GM23338 (cell line): ENCODE measurements at regions not wholly inside any gene's neighbourhood (a gene's known extent, or its start where the extent isn't known, plus 50 kb on each side); places are given as distances from the start of the nearest gene placed in this dataset.
A peak's percentile ranks its signal among the peaks of the same experiment; 100 is the strongest.

ENCODE experiments used
- ATAC-seq: fragments of 200-7000 bp; cut with Tn5 transposase; 3 replicates; pipeline ENCODE4 v1.9.1; 2020
- DNase-seq: peaks from one replicate; pipeline ENCODE4 v3.0.0-alpha.2; 2015; ENCODE audit warnings: low spot score
- H2AFZ ChIP-seq: fragments of 200-600 bp; sonication (generic); 2 replicates; pipeline ENCODE4 v1.8.0; 2016; ENCODE audit warnings: antibody characterized with exemption, mild to moderate bottlenecking, moderate library complexity
- H3F3A ChIP-seq: fragments of 200-600 bp; sonication (generic); replicated peaks from 2 replicates; pipeline ENCODE4 v1.8.0; 2017; ENCODE audit warnings: antibody characterized with exemption, mixed run types, low read depth
- H3K27ac ChIP-seq: fragments of 200-600 bp; sonication (generic); 2 replicates; pipeline ENCODE4 v1.6.1; 2016; ENCODE audit warnings: low read depth
- H3K27me3 ChIP-seq: fragments of 200-600 bp; sonication (generic); 2 replicates; pipeline ENCODE4 v1.8.0; 2016; ENCODE audit warnings: mild to moderate bottlenecking, mixed run types, moderate library complexity; ENCODE audit not compliant: insufficient read depth
- H3K36me3 ChIP-seq: fragments of 200-600 bp; sonication (generic); 2 replicates; pipeline ENCODE4 v1.8.0; 2016; ENCODE audit warnings: mild to moderate bottlenecking; ENCODE audit not compliant: insufficient read depth
- H3K4me1 ChIP-seq: fragments of 200-600 bp; sonication (generic); 2 replicates; pipeline ENCODE4 v1.8.0; 2016; ENCODE audit warnings: mild to moderate bottlenecking, moderate library complexity; ENCODE audit not compliant: insufficient read depth
- H3K4me2 ChIP-seq: fragments of 200-600 bp; sonication (generic); 2 replicates; pipeline ENCODE4 v1.7.1; 2017; ENCODE audit warnings: mixed run types
- H3K4me3 ChIP-seq: fragments of 200-600 bp; sonication (generic); 2 replicates; pipeline ENCODE4 v1.6.1; 2016; ENCODE audit warnings: mixed run types
- H3K79me2 ChIP-seq: fragments of 200-600 bp; sonication (generic); replicated peaks from 2 replicates; pipeline ENCODE4 v1.8.0; 2017; ENCODE audit warnings: mild to moderate bottlenecking; ENCODE audit not compliant: insufficient read depth
- H3K9me2 ChIP-seq: fragments of 200-600 bp; sonication (generic); 2 replicates; pipeline ENCODE4 v1.8.0; 2017; ENCODE audit not compliant: insufficient read depth
- H4K20me1 ChIP-seq: fragments of 200-600 bp; sonication (generic); replicated peaks from 2 replicates; pipeline ENCODE4 v1.8.0; 2017; ENCODE audit warnings: mild to moderate bottlenecking; ENCODE audit not compliant: insufficient read depth
- H3K27ac Mint-ChIP-seq: 2 replicates; pipeline ENCODE4 v1.8.0; 2020; ENCODE audit warnings: inconsistent platforms, mild to moderate bottlenecking, moderate library complexity, mixed read lengths
- H3K27me3 Mint-ChIP-seq: 3 replicates; pipeline ENCODE4 v1.8.0; 2022; ENCODE audit warnings: low read depth, mild to moderate bottlenecking, moderate library complexity, mixed read lengths, inconsistent platforms; ENCODE audit not compliant: insufficient read depth, poor library complexity
- H3K36me3 Mint-ChIP-seq: 3 replicates; pipeline ENCODE4 v1.8.0; 2021; ENCODE audit warnings: low read depth, mild to moderate bottlenecking, inconsistent platforms, moderate library complexity, mixed read lengths
- H3K4me1 Mint-ChIP-seq: 3 replicates; pipeline ENCODE4 v1.8.0; 2020; ENCODE audit warnings: mild to moderate bottlenecking, inconsistent platforms, mixed read lengths
- H3K4me3 Mint-ChIP-seq: 3 replicates; pipeline ENCODE4 v1.8.0; 2021; ENCODE audit warnings: moderate library complexity, mild to moderate bottlenecking, inconsistent platforms, mixed read lengths
- H3K9me3 Mint-ChIP-seq: 3 replicates; pipeline ENCODE4 v1.8.0; 2020; ENCODE audit warnings: moderate library complexity, mild to moderate bottlenecking, inconsistent platforms, mixed read lengths
- CTCF ChIP-seq, 2 experiments: fragments of 200-600 bp in 1 of 2; sonication (generic) in 1 of 2; conservative IDR thresholded peaks; 2 replicates each; pipeline versions ENCODE4 v1.5.1 to v1.6.1; 2016 to 2017; ENCODE audit warnings: antibody characterized with exemption in 2 of 2, low read depth in 2 of 2, mild to moderate bottlenecking in 2 of 2, moderate library complexity in 1 of 2
- ETS1 ChIP-seq: IDR thresholded peaks from 2 replicates; pipeline ENCODE4 v1.6.1; 2016; ENCODE audit warnings: antibody characterized with exemption
- JUNB ChIP-seq: IDR thresholded peaks from one replicate; pipeline ENCODE4 v1.6.1; 2016; ENCODE audit warnings: antibody characterized with exemption; ENCODE audit not compliant: unreplicated experiment
- POLR2AphosphoS5 ChIP-seq: IDR thresholded peaks from 2 replicates; pipeline ENCODE4 v1.6.1; 2016; ENCODE audit warnings: antibody characterized with exemption, low read depth
- ZNF462 ChIP-seq: fragments of 250-450 bp; sonication (Bioruptor Pico); IDR thresholded peaks from 2 replicates; pipeline ENCODE4 v1.5.0; 2020; ENCODE audit warnings: mild to moderate bottlenecking, moderate library complexity

- no peak for DNase-seq
- no peaks in the 10 kb centered on the region for H3K27me3 ChIP-seq
- no peak for ATAC-seq
- Mint-ChIP-seq H3K27ac (no peak overlapping the region), H3K36me3 (no peaks in the 10 kb centered on the region), H3K27me3 (no peaks in the 10 kb centered on the region), H3K9me3 (no peaks in the 10 kb centered on the region), H3K4me3 (no peak overlapping the region), H3K4me1 (peaks cover 17% of the 10 kb centered on the region)
- no peak overlapping the region for H2AFZ ChIP-seq
- no peaks in the 10 kb centered on the region for H3K36me3 ChIP-seq
- H3K4me1 ChIP-seq: peaks cover 16% of the 10 kb centered on the region
- no peaks in the 10 kb centered on the region for H3K79me2 ChIP-seq
- H4K20me1 ChIP-seq: no peaks in the 10 kb centered on the region
- H3K4me3 ChIP-seq: no peak overlapping the region
- no peak overlapping the region for H3K4me2 ChIP-seq
- no peak overlapping the region for H3K27ac ChIP-seq
- H3K9me2 ChIP-seq: no peaks in the 10 kb centered on the region
- TF ChIP-seq POLR2AphosphoS5: no peak
- H3F3A ChIP-seq: no peaks in the 10 kb centered on the region
Measured at GRCh38 chr6:147740916-147741315, 232.4 kb downstream of the SAMD5 start.

- peaks cover 16% of the 10 kb centered on the region for H3K4me1 ChIP-seq
- DNase-seq (no peak), ATAC-seq (no peak)
- Mint-ChIP-seq H3K4me3 (no peak overlapping the region), H3K27ac (no peak overlapping the region; the same call in 1 of the 2 replicates), H3K27me3 (no peaks in the 10 kb centered on the region), H3K9me3 (no peaks in the 10 kb centered on the region), H3K36me3 (no peaks in the 10 kb centered on the region), H3K4me1 (peaks cover 17% of the 10 kb centered on the region)
- H3K27ac ChIP-seq: no peak overlapping the region
- no peaks in the 10 kb centered on the region for H4K20me1 ChIP-seq
- H3K79me2 ChIP-seq: no peaks in the 10 kb centered on the region
- H3K27me3 ChIP-seq: no peaks in the 10 kb centered on the region
- TF ChIP-seq ETS1 (no peak), JUNB (no peak)
- no peaks in the 10 kb centered on the region for H3K9me2 ChIP-seq
- H2AFZ ChIP-seq: no peak overlapping the region
- no peak overlapping the region for H3K4me2 ChIP-seq
- H3K36me3 ChIP-seq: no peaks in the 10 kb centered on the region
- no peak overlapping the region for H3K4me3 ChIP-seq
- no peaks in the 10 kb centered on the region for H3F3A ChIP-seq
Measured at GRCh38 chr6:147741389-147741788, 232.9 kb downstream of the SAMD5 start.

- H3K9me3 Mint-ChIP-seq: no peaks in the 10 kb centered on the region
- H3K36me3 Mint-ChIP-seq: no peaks in the 10 kb centered on the region
- Histone ChIP-seq H3K4me2 (no peak overlapping the region), H3K27ac (no peak overlapping the region), H3F3A (no peaks in the 10 kb centered on the region), H3K36me3 (no peaks in the 10 kb centered on the region), H4K20me1 (no peaks in the 10 kb centered on the region), H3K27me3 (no peaks in the 10 kb centered on the region), H3K9me2 (no peaks in the 10 kb centered on the region), H3K4me1 (peaks cover 16% of the 10 kb centered on the region), H3K79me2 (no peaks in the 10 kb centered on the region), H2AFZ (no peak overlapping the region), H3K4me3 (no peak overlapping the region)
- DNase-seq (no peak), ATAC-seq (no peak)
- H3K4me1 Mint-ChIP-seq: peaks cover 17% of the 10 kb centered on the region
- no peak overlapping the region for H3K4me3 Mint-ChIP-seq
- peaks cover 2% of the 10 kb centered on the region for H3K27me3 Mint-ChIP-seq
- TF ChIP-seq ZNF462 (CRISPR knock-in tag) (no peak), CTCF (conservative IDR thresholded peaks at IDR 0.05; ENCODE audit: low read depth in 2 of 2) (peak in 1 of 2 experiments; percentile 35; a peak in 3 of 4 replicates)
- no peak overlapping the region for H3K27ac Mint-ChIP-seq
Measured at GRCh38 chr6:147742440-147742839, 233.9 kb downstream of the SAMD5 start.
